ENCODE measurements at regions not wholly inside any gene's neighbourhood (a gene's known extent, or its start where the extent isn't known, plus 50 kb on each side); places are given as distances from the start of the nearest gene placed in this dataset.
"Not testable (repeated sequence)": the region's sequence is repeated elsewhere in the genome, so short reads cannot be mapped to it uniquely, and the experiment has no call there.

GRCh38 chr1:83468336-83468735 is 530.6 kb downstream of the TTLL7 start:
- not testable (repeated sequence) for H3K27me3 ChIP-seq, H3K9me3 ChIP-seq, DNase-seq, H3K27ac ChIP-seq, H3K4me1 ChIP-seq, H3K36me3 ChIP-seq, H3K4me3 ChIP-seq

DNA sequence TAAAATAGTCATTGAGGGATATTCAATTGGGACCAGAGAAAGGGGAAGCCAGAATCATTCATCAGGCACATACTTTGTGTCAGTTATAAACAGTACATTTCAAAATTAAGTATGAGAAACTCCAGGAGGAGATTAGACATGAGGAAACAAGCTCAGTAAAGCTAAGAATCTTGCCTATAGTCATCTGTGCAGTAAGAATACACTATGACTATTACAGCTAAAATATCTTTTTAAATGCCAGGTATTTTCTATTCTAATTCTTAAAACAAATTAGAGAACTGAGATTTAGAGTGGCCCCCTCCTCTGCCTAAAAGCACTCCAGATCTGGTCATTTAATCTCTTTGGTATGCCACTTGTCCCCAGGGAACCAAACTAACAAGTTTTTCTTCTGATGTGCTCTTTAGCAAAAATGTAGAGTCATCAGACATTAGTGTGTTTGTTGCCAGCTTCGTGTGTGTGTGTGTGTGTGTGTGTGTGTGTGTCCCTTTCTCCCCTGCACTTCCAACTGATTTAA is 541.1 kb downstream of the TTLL7 start:
- DNase-seq, H3K36me3 ChIP-seq, H3K9me3 ChIP-seq, H3K4me3 ChIP-seq, H3K4me1 ChIP-seq, H3K27me3 ChIP-seq, H3K27ac ChIP-seq: not testable (repeated sequence)

- not testable (repeated sequence) for H3K27ac ChIP-seq, DNase-seq, H3K9me3 ChIP-seq, H3K27me3 ChIP-seq, H3K4me3 ChIP-seq, H3K4me1 ChIP-seq, H3K36me3 ChIP-seq
Measured at GRCh38 chr1:83457281-83457680, 541.7 kb downstream of the TTLL7 start.

DNA sequence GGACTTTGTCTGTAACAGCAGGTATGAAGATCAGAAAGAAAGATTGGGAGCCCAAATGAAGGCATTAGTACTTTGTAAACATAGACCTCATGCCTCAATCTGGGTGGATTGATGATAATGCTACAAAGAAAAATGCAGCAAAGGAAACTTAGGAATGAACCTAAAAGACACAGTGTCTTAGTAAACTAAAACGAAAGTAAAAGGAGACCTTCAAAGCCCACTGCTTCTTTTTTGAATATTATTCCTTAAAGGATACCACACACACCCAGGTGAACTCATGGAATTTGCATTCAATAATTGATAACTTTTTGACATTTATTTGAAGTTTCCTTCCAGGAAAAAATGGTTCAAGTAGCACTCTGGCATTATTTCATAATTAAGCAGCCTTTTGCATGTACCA is 543.2 kb downstream of the TTLL7 start:
- H3K27me3 ChIP-seq, H3K27ac ChIP-seq, H3K36me3 ChIP-seq, DNase-seq, H3K4me1 ChIP-seq, H3K9me3 ChIP-seq, H3K4me3 ChIP-seq: not testable (repeated sequence)

- not testable (repeated sequence) for H3K9me3 ChIP-seq, H3K27me3 ChIP-seq, H3K4me1 ChIP-seq, DNase-seq, H3K27ac ChIP-seq, H3K36me3 ChIP-seq, H3K4me3 ChIP-seq
Measured at GRCh38 chr1:83445873-83446272, 553.1 kb downstream of the TTLL7 start.

- H3K9me3 ChIP-seq, H3K36me3 ChIP-seq, H3K4me3 ChIP-seq, H3K4me1 ChIP-seq, H3K27ac ChIP-seq, DNase-seq, H3K27me3 ChIP-seq: not testable (repeated sequence)
Measured at GRCh38 chr1:83442412-83442811, 556.5 kb downstream of the TTLL7 start.

DNA sequence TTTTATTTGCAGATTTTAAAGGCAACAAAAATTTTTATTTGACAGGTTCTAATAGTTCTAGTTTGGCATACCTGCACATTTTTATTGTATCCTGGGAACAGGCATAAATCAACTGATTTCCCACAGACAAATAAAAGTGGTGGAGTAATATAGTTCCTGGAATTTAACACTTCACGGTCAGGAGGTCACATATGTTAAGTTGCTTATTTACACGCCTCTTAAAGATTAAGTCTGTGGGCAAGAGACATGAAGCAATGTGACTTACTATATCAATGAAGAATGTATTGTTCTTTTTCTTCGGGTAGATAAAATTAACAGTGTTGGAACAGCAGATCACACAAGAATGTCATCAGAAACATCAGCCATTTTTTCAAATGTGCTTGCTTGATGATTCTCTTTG is 558.3 kb downstream of the TTLL7 start:
- H3K27ac ChIP-seq, H3K36me3 ChIP-seq, H3K4me1 ChIP-seq, H3K9me3 ChIP-seq, H3K27me3 ChIP-seq, H3K4me3 ChIP-seq, DNase-seq: not testable (repeated sequence)

- not testable (repeated sequence) for H3K4me3 ChIP-seq, H3K27ac ChIP-seq, H3K27me3 ChIP-seq, H3K9me3 ChIP-seq, DNase-seq, H3K36me3 ChIP-seq, H3K4me1 ChIP-seq
Measured at GRCh38 chr1:83440021-83440420, 558.9 kb downstream of the TTLL7 start.

DNA sequence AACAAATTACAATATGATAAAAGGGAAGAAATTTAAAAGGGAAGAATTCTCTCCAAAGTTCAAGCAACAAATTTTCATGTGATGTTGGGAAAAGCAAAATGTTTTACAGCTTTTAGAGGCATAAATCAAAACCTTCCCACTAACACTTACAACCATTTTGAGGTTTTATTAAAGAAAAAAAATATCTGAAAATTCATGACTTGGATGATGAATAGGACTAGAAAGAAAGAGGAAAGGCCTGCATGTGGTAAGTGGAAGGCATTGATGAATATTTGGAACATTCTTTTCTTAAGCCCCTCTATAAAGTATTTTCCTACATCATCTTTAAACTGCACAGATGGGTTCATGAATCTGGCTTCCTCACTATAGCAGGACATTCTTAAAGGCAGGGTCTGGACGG is 560.6 kb downstream of the TTLL7 start:
- not testable (repeated sequence) for H3K4me3 ChIP-seq, H3K36me3 ChIP-seq, H3K9me3 ChIP-seq, H3K27ac ChIP-seq, H3K27me3 ChIP-seq, DNase-seq, H3K4me1 ChIP-seq

GRCh38 chr1:83435336-83435735 is 563.6 kb downstream of the TTLL7 start:
- H3K9me3 ChIP-seq, DNase-seq, H3K36me3 ChIP-seq, H3K4me3 ChIP-seq, H3K27me3 ChIP-seq, H3K4me1 ChIP-seq, H3K27ac ChIP-seq: not testable (repeated sequence)

DNA sequence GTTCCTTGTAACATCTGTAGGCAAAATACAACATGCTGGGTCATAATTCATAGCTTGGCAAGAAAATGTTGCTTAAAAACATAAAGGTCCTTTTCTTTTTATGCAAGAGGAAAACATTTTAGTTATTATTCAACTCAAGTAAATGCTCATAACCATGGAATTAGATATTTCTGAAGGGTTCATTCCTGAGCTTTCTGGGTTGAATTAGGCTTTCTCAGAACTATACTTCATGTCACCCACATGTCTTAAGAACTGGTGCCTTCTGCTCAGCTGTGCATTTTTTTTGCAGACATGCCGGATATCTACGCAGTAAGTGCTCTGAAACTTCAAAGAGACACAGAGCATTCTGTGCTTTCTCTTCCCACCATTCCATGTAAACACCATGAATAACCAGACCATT is 571.4 kb downstream of the TTLL7 start:
- not testable (repeated sequence) for H3K36me3 ChIP-seq, H3K4me1 ChIP-seq, H3K27me3 ChIP-seq, H3K4me3 ChIP-seq, H3K9me3 ChIP-seq, H3K27ac ChIP-seq, DNase-seq

DNA sequence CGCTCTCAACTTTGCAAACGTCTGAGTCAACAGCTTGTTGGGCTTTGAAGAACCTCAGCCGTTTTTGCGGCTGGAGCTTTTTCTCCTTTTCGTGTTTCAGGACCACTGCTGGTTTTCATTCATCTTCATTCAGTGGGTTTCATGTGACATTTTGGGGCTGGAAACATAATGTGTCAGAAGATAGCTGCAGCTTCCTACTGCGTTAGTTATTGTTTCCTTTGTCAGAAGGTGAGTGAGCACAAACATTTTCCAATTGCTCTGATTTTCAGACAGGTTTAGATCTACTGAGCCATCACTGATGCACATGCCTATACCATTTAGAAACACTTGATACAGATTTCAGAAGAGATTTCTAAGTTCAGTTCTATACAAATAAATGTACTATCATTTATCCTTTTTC is 575.5 kb downstream of the TTLL7 start:
- H3K27me3 ChIP-seq, H3K27ac ChIP-seq, DNase-seq, H3K4me3 ChIP-seq, H3K9me3 ChIP-seq, H3K4me1 ChIP-seq, H3K36me3 ChIP-seq: not testable (repeated sequence)

Measured in Peyer's patch (tissue), 4 donors.